Fibroblast of lung (primary cell): ENCODE measurements at regions not wholly inside any gene's neighbourhood (a gene's known extent, or its start where the extent isn't known, plus 50 kb on each side); places are given as distances from the start of the nearest gene placed in this dataset.

Source experiments
- EZH2 ChIP-seq: IDR thresholded peaks from 2 replicates; pipeline ENCODE4 v1.5.1; 2012; ENCODE audit warnings: low read length, control low read depth, mild to moderate bottlenecking; ENCODE audit errors: missing control alignments
- TF ChIP-seq, protein P1 (sequence below), 2 donors: IDR thresholded peaks in 1 of 2; conservative IDR thresholded peaks in 1 of 2; 1 replicate in 1 of 2; 2 replicates in 1 of 2; pipeline ENCODE4 v1.5.1; 2011 to 2012; ENCODE audit warnings: low read length in 2 of 2, control low read depth in 1 of 2, inconsistent platforms in 1 of 2, low read depth in 1 of 2, mild to moderate bottlenecking in 1 of 2

DNA sequence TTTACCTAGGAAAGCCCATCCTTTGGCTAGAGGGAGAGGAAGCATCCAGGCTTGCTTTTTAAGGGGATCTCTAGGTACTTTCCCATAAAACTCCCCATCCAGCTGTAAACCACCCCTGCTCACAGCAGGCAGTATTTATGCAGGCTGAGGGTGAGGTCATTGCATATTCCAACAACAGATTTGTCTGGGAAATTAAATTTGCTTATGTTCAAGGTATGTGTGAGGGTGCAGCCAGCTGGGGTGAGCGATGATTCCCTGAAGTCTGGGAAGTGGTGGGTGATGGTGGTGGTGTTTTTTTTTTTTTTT, 96.3 kb upstream of the C1QTNF9B start:
- TF ChIP-seq, protein P1, sequence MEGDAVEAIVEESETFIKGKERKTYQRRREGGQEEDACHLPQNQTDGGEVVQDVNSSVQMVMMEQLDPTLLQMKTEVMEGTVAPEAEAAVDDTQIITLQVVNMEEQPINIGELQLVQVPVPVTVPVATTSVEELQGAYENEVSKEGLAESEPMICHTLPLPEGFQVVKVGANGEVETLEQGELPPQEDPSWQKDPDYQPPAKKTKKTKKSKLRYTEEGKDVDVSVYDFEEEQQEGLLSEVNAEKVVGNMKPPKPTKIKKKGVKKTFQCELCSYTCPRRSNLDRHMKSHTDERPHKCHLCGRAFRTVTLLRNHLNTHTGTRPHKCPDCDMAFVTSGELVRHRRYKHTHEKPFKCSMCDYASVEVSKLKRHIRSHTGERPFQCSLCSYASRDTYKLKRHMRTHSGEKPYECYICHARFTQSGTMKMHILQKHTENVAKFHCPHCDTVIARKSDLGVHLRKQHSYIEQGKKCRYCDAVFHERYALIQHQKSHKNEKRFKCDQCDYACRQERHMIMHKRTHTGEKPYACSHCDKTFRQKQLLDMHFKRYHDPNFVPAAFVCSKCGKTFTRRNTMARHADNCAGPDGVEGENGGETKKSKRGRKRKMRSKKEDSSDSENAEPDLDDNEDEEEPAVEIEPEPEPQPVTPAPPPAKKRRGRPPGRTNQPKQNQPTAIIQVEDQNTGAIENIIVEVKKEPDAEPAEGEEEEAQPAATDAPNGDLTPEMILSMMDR (conservative IDR thresholded peaks at IDR 0.05 in 1 of 2, IDR thresholded peaks at IDR 0.05 in 1 of 2; ENCODE audit: low read depth in 1 of 2, low read length in 2 of 2), result no peak
- TF ChIP-seq EZH2, result no peak
